GM19455 (cell line): ENCODE measurements at regions not wholly inside any gene's neighbourhood (a gene's known extent, or its start where the extent isn't known, plus 50 kb on each side); places are given as distances from the start of the nearest gene placed in this dataset.
"Not testable (repeated sequence)": the region's sequence is repeated elsewhere in the genome, so short reads cannot be mapped to it uniquely, and the experiment has no call there.

Source experiments
- ATAC-seq: cut with Tn5 transposase; IDR thresholded peaks from one replicate; pipeline ENCODE4 v1.9.1; 2021; ENCODE audit not compliant: unreplicated experiment

DNA sequence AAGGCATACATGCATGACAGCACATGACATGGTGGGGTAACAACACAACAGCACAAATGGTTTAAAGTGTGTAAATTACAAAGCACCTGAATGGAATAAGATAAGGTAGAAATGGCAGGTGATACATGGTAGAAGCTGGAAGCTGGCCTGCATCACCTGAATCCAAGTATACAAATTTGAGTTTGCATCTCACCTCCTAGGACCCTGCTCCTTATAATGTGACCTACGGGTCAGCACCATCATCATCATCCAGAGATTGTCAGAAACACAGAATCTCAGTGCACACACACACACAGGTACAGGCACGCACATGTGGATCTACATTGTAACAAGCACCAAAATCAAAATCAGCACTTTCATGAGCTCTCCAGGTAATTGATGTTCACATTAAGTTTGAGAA is 1048.2 kb upstream of the AUTS2 start:
- no peak for ATAC-seq

DNA sequence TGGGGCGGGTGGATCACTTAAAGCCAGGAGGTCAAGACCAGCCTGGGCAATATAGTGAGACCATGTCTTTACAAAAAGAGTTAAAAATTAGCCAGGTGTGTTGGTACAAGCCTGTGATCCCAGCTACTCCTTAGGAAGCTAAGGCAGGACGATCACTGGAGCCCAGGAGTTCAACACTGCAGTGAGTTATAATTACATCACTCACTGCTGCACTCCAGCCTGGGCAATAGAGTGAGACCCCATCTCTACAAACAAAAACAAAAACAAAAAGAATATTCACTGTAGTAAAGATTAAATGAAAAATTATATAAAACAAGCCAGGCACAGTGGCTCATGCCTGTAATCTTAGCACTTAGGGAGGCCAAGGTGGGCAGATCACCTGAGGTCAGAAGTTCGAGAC is 1047.6 kb upstream of the AUTS2 start:
- ATAC-seq = no peak

- no peak for ATAC-seq
These were observed 1041.7 kb upstream of the AUTS2 start for GRCh38 chr7:68556537-68556936.

DNA sequence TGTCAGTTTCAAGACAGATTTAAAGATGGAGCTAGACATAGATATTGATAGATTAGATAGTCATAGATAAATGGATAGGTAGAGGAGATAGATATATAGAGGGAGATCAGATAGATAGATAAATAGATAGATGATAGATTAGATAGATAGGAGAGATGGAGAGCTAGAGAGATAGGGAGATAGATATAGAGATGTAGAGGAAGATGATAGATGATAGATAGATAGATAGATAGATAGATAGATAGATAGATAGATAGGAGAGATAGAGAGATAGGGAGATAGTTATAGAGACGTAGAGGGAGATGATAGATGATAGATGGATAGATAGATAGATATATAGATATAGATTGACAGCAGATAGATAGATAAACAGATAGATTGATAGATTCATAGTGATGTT is 1038.8 kb upstream of the AUTS2 start:
- ATAC-seq = no peak

- no peak for ATAC-seq
These were observed 1035.9 kb upstream of the AUTS2 start for GRCh38 chr7:68562323-68562899.

GRCh38 chr7:68564306-68565135 is 1033.8 kb upstream of the AUTS2 start:
- ATAC-seq = no peak

GRCh38 chr7:68571286-68571685 is 1027.0 kb upstream of the AUTS2 start:
- ATAC-seq = no peak

DNA sequence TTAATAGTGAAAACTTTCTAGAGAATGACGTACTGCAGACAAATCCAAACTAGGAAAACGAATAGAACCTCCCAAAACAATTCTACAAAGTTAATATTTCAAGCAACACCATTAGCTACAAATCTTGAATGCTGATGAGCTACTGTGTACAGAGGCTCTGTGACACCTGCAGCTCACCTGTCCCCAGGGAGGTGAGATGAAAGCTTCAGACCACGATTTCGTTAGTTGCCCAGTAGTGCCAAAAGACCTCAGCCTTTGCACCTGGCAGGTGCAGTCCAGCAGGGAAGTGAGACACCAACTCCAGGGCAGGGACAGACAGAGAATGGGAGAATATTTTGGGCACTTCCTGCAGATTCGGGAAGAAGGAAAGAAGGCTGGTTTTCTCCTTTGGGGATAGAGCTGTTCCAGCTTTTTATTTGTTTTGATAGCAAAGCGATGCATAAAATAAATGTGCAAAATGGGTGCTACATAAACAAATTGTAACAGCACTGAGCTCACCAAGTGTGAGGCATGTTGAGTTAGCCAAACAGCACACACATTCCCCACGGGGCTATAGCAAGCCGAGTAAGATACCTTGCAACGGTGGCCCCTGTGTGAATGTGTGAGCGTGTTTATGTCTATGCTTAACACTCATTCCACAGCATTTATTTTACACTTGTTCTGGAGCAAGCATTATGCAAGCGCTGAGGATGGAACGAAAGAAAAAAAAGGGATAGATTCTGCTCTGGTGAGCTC is 1024.8 kb upstream of the AUTS2 start:
- no peak for ATAC-seq

- ATAC-seq = no peak
These were observed 1021.9 kb upstream of the AUTS2 start for GRCh38 chr7:68576366-68576765.

DNA sequence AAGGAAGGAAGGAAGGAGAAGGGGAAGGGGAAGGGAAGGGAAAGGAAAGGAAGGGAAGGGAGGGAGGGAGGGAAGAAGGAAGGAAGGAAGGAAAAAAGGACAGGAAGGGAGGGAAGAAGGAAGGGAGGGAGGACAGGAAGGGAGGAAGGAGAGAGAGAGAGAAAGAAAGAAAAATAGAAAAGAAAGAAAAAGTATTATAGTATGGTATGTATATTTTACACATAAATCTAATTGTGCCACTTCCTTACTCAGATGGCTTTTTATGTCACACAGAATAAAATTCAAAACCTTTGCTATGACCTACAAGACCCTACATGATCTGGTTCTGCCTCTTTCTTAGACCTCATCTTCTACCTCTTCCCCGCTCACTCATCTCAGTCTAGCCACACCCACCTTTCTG is 1016.9 kb upstream of the AUTS2 start:
- no peak for ATAC-seq

- ATAC-seq = no peak
These were observed 1010.7 kb upstream of the AUTS2 start for GRCh38 chr7:68587599-68587998.

- ATAC-seq = no peak
These were observed 996.4 kb upstream of the AUTS2 start for GRCh38 chr7:68601826-68602225.

DNA sequence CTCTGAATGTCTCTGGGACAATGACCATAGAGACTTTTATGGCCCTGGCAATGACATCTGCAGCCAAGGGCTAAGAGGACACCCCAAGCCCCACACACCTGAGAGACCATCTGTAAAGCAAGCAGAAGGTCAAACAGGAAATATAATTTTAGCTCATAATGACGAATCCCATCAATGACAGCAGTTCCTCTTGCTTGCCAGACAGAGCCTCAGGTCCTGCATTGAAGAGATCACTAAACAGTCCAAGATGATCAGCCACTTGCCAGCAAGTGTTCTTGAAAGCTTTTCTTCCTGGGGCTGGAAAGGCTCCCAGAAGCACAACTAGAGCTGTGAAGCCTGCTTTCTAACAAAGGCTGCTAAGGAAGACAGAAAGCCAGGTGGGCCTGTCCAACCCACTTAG is 993.7 kb upstream of the AUTS2 start:
- no peak for ATAC-seq

DNA sequence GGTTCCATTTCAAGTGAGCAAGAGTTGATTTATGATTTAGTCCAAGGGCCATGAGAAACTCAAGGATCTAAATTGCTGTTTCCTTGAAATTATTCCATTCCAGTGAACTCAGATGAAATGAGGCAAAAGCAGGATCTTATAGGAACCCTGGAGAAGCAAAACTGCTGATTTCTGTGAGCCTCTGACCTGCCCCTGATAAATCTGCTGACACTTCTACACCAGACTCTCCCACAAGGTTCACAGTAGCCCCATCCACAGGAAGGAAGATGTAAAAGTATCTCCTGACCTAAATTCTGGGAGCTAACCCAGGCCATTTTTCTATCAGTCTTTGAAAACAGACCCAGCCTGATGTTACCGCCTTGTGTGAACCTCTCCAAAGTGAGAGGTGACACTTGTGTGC is 987.6 kb upstream of the AUTS2 start:
- ATAC-seq = no peak

DNA sequence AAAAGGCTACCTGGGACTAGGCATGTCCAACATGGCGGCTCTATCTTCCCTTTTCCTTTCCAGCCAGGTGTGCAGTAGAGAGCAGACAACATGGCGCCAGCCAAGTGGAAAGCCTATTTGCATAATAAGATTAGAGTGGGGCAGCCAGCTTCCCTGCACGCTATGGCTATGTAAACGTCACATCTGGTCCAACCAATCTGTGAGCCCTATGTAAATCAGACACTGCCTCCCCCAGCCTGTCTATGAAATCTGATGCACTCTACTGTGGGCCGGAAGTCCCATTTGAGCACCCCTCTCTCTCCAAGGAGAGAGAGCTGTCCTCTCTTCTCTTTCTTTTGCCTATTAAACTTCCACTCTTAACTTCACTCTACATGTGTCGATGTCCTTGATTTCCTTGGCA is 984.9 kb upstream of the AUTS2 start:
- no peak for ATAC-seq

DNA sequence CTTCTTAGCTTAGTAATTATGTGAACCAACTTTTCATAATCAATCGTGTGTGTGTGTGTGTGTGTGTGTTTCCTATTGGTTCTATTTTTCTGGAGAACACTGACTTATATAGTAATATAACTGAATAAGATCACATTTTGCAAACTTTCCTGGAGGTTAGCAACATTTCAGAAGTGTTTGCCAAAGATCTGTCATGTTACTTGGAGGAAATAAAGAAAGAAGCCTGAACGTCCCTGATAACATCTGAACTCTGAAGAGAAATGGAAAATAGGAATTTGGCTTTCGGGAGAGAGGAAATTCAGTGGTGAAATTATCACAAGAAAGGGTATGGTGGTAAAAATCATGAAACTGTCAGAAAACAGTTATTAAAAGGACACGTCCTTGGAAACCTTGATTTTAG is 984.4 kb upstream of the AUTS2 start:
- ATAC-seq = no peak

DNA sequence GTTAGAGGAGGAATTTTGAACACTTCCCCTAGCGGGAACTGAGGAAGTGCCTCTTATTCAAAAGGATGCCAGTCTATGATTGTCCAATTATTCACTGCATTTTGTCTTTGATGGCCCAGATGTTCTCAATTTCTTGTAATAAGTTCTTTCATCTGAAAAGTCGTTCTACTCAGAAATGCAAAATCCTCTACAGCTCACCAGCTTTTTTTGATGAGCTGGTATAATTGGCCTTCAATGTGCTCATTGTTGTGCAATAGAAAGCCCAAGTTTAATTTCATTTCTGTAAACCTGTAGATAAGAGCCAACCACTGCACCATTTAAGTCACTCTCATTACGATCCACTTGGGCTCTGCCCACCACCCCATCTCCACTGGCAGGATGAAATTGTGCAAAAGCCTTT is 978.7 kb upstream of the AUTS2 start:
- ATAC-seq = no peak

DNA sequence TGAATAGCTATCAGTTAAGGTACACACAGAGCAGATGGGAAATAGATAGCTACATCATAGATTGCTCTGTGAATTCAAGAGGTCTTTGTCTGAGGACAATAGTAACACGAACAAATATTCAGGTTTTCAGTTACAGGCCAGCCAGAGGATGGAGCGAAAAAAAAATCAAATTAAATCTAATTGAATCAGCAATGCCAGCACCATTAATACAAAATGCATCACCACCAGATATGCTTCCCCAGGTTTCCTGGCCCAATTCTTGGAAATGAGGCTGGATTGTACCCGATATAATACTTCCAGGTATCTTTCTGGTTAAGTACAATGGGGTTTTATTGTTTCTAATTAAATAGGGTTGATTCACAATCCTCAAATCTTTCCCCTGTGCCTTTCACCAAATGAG is 975.8 kb upstream of the AUTS2 start:
- ATAC-seq = no peak

DNA sequence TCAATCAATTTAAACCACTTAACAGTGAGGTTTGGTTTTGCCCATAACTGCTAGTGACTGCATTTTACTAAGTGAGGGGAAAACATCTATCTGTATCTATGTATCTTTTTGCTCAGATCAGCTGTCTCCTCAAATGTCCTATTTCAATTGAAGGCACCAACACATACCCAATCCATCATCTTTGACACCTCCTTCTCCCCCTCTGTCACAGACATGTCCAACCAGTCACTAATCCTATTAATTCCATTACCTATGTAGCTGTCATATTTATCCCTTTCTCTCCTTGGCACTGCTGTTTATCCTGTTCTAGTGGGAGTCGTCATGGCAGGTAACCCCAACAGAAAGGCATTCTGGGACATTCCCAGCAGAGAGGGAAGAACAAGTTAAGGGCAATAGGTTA is 975.2 kb upstream of the AUTS2 start:
- ATAC-seq = no peak

DNA sequence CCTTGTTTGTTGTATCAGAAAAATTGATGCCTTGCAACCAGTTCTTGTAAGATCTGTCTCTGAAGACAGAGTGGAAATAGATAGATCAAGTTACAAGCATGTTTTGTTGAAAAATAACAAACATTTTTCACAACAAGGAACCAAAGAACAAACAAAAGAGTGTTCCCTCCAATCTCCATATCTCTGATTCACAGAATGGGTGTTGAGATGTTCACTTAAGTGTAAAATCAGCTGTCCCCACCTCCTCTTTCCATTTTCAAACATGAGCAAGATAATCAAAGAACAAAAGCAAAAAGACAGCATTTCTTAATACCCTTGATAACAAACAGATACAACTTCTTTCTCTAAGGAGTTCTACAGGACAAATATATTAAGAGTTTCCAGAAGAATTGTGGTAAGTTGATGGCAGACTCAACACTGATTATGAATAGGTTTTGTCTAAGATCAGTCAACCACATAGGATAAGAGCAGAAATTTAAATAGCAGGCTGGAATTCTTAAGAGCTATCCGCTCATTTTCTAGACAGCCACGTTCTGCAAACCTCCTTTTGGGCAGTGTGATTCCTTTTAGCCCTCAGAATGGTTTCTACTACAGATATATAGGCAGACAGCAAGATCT is 970.9 kb upstream of the AUTS2 start:
- no peak for ATAC-seq

- ATAC-seq = not testable (repeated sequence)
These were observed 967.4 kb upstream of the AUTS2 start for GRCh38 chr7:68630914-68631313.

DNA sequence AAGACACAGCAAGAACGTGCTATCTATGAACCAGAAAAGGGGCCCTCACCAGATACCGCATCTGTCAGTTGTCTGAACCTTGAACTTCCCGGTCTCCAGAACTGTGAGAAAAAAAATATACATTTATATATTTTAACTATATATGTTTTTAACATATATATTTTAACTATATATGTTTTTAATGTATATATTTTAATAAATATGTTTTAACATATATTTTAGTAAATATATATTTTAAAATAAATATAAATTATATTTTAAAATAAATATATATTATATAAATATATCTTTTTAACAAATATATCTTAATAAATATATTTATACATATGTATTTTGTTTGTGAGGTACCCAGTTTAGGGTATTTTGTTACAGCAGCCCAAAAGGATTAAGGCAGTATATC is 958.2 kb upstream of the AUTS2 start:
- ATAC-seq = no peak
